Fibroblast of the aortic adventitia (primary cell): ENCODE measurements at regions not wholly inside any gene's neighbourhood (a gene's known extent, or its start where the extent isn't known, plus 50 kb on each side); places are given as distances from the start of the nearest gene placed in this dataset.

ENCODE experiments used
- DNase-seq: peaks from one replicate; pipeline ENCODE4 v3.0.0-alpha.2; 2010; ENCODE audit warnings: low read depth
- H3K4me3 ChIP-seq: 2 replicates; pipeline ENCODE4 v1.5.1; 2011; ENCODE audit warnings: low read depth, mild to moderate bottlenecking, control low read depth, low read length, moderate library complexity
- CTCF ChIP-seq: IDR thresholded peaks from 2 replicates; pipeline ENCODE4 v1.5.1; 2011; ENCODE audit warnings: mild to moderate bottlenecking, low read length, control low read depth, inconsistent platforms; ENCODE audit not compliant: insufficient read depth

GRCh38 chr12:62158013-62158412, 102.2 kb upstream of the USP15 start:
- no peak for TF ChIP-seq CTCF
- H3K4me3 ChIP-seq: no peak overlapping the region
- DNase-seq: no peak

GRCh38 chr12:62158461-62159360, 101.5 kb upstream of the USP15 start:
- no peak for DNase-seq
- no peak overlapping the region for H3K4me3 ChIP-seq

GRCh38 chr12:62162214-62162613, 98.0 kb upstream of the USP15 start:
- H3K4me3 ChIP-seq: no peak overlapping the region
- no peak for DNase-seq
- no peak for TF ChIP-seq CTCF

More at GRCh38 chr12:62158461-62159360, 101.5 kb upstream of the USP15 start:
- no peak for TF ChIP-seq CTCF

GRCh38 chr12:62163368-62163767, 96.8 kb upstream of the USP15 start:
- no peak overlapping the region for H3K4me3 ChIP-seq
- no peak for DNase-seq
- no peak for TF ChIP-seq CTCF

GRCh38 chr12:62164036-62164435, 96.2 kb upstream of the USP15 start:
- no peak for TF ChIP-seq CTCF
- no peak overlapping the region for H3K4me3 ChIP-seq
- DNase-seq: no peak

GRCh38 chr12:62166525-62166924, 93.7 kb upstream of the USP15 start:
- no peak for TF ChIP-seq CTCF
- no peak overlapping the region for H3K4me3 ChIP-seq
- no peak for DNase-seq
